ENCODE measurements at regions not wholly inside any gene's neighbourhood (a gene's known extent, or its start where the extent isn't known, plus 50 kb on each side); places are given as distances from the start of the nearest gene placed in this dataset.

- H3K27ac ChIP-seq, result no peak overlapping the region
- H2AFZ ChIP-seq, result no peak overlapping the region
- no peaks in the 10 kb centered on the region for H3K9me3 ChIP-seq (ENCODE audit: low read depth)
- no peak for DNase-seq (ENCODE audit: low spot score)
- WGBS (ENCODE audit: low lambda C conversion rate, missing lambda C conversion rate), result 50% methylated on average over 2 of the region's 2 CpGs
- H3K79me2 ChIP-seq, result no peaks in the 10 kb centered on the region
- no peak overlapping the region for H3K4me2 ChIP-seq
- H3K4me3 ChIP-seq, result no peak overlapping the region
- no peaks in the 10 kb centered on the region for H3K27me3 ChIP-seq
- TF ChIP-seq EZH2phosphoT487 (IDR thresholded peaks at IDR 0.05; ENCODE audit: low read depth, severe bottlenecking, unreplicated experiment) (no peak), EZH2 (IDR thresholded peaks at IDR 0.05; ENCODE audit: borderline replicate concordance) (no peak), CTCF (IDR thresholded peaks at IDR 0.05; ENCODE audit: poor library complexity) (no peak)
- H4K20me1 ChIP-seq (ENCODE audit: insufficient read depth, poor library complexity, severe bottlenecking), result no peaks in the 10 kb centered on the region
- no peaks in the 10 kb centered on the region for H3K9me2 ChIP-seq (replicated peaks; ENCODE audit: insufficient read depth)
- no peaks in the 10 kb centered on the region for H3K4me1 ChIP-seq (ENCODE audit: insufficient read depth)
- H3K36me3 ChIP-seq (replicated peaks; ENCODE audit: insufficient read depth, low read depth), result no peaks in the 10 kb centered on the region
Observed at GRCh38 chr4:32073542-32073941, 1353.4 kb downstream of the PCDH7 start.

GRCh38 chr4:32087211-32087610 is 1367.0 kb downstream of the PCDH7 start:
- no peaks in the 10 kb centered on the region for H3K9me3 ChIP-seq (ENCODE audit: low read depth)
- H3K4me1 ChIP-seq (ENCODE audit: insufficient read depth), result no peaks in the 10 kb centered on the region

GRCh38 chr4:32094987-32095386 is 1374.8 kb downstream of the PCDH7 start:
- 97% methylated on average over 2 of the region's 2 CpGs for WGBS (ENCODE audit: low lambda C conversion rate, missing lambda C conversion rate)
- Histone ChIP-seq H3K79me2 (no peaks in the 10 kb centered on the region), H3K4me3 (no peak overlapping the region), H3K27ac (no peak overlapping the region), H3K27me3 (no peaks in the 10 kb centered on the region), H2AFZ (no peak overlapping the region), H4K20me1 (ENCODE audit: insufficient read depth, poor library complexity, severe bottlenecking) (no peaks in the 10 kb centered on the region), H3K36me3 (replicated peaks; ENCODE audit: insufficient read depth, low read depth) (no peaks in the 10 kb centered on the region), H3K9me3 (ENCODE audit: low read depth) (no peaks in the 10 kb centered on the region), H3K9me2 (replicated peaks; ENCODE audit: insufficient read depth) (no peaks in the 10 kb centered on the region), H3K4me2 (no peak overlapping the region), H3K4me1 (ENCODE audit: insufficient read depth) (no peaks in the 10 kb centered on the region)
- no peak for DNase-seq (ENCODE audit: low spot score)
- no peak for TF ChIP-seq CTCF (IDR thresholded peaks at IDR 0.05; ENCODE audit: poor library complexity)
- no peak for TF ChIP-seq EZH2phosphoT487 (IDR thresholded peaks at IDR 0.05; ENCODE audit: low read depth, severe bottlenecking, unreplicated experiment)
- no peak for TF ChIP-seq EZH2 (IDR thresholded peaks at IDR 0.05; ENCODE audit: borderline replicate concordance)

More at GRCh38 chr4:32087211-32087610, 1367.0 kb downstream of the PCDH7 start:
- H3K27ac ChIP-seq, result no peak overlapping the region
- no peak overlapping the region for H3K4me2 ChIP-seq
- no peaks in the 10 kb centered on the region for H3K9me2 ChIP-seq (replicated peaks; ENCODE audit: insufficient read depth)
- no peak overlapping the region for H3K4me3 ChIP-seq
- H3K36me3 ChIP-seq (replicated peaks; ENCODE audit: insufficient read depth, low read depth), result no peaks in the 10 kb centered on the region
- TF ChIP-seq CTCF (IDR thresholded peaks at IDR 0.05; ENCODE audit: poor library complexity) (no peak), EZH2phosphoT487 (IDR thresholded peaks at IDR 0.05; ENCODE audit: low read depth, severe bottlenecking, unreplicated experiment) (no peak), EZH2 (IDR thresholded peaks at IDR 0.05; ENCODE audit: borderline replicate concordance) (no peak)
- H3K79me2 ChIP-seq, result no peaks in the 10 kb centered on the region
- no peaks in the 10 kb centered on the region for H4K20me1 ChIP-seq (ENCODE audit: insufficient read depth, poor library complexity, severe bottlenecking)
- no peak overlapping the region for H2AFZ ChIP-seq
- DNase-seq (ENCODE audit: low spot score), result no peak
- H3K27me3 ChIP-seq, result no peaks in the 10 kb centered on the region
- WGBS (ENCODE audit: low lambda C conversion rate, missing lambda C conversion rate), result 79% methylated on average over 2 of the region's 2 CpGs

GRCh38 chr4:32102896-32103295 is 1382.7 kb downstream of the PCDH7 start:
- H3K4me1 ChIP-seq (ENCODE audit: insufficient read depth), result no peaks in the 10 kb centered on the region
- no peak for DNase-seq (ENCODE audit: low spot score)
- H3K27me3 ChIP-seq, result no peaks in the 10 kb centered on the region
- no peak overlapping the region for H2AFZ ChIP-seq
- no peaks in the 10 kb centered on the region for H3K9me3 ChIP-seq (ENCODE audit: low read depth)
- TF ChIP-seq EZH2 (IDR thresholded peaks at IDR 0.05; ENCODE audit: borderline replicate concordance) (no peak), EZH2phosphoT487 (IDR thresholded peaks at IDR 0.05; ENCODE audit: low read depth, severe bottlenecking, unreplicated experiment) (no peak), CTCF (IDR thresholded peaks at IDR 0.05; ENCODE audit: poor library complexity) (no peak)
- H3K4me3 ChIP-seq, result no peak overlapping the region
- no peaks in the 10 kb centered on the region for H3K79me2 ChIP-seq
- 56% methylated on average over 1 of the region's 1 CpG for WGBS (ENCODE audit: low lambda C conversion rate, missing lambda C conversion rate)
- no peak overlapping the region for H3K4me2 ChIP-seq
- no peaks in the 10 kb centered on the region for H3K9me2 ChIP-seq (replicated peaks; ENCODE audit: insufficient read depth)
- no peaks in the 10 kb centered on the region for H3K36me3 ChIP-seq (replicated peaks; ENCODE audit: insufficient read depth, low read depth)
- no peaks in the 10 kb centered on the region for H4K20me1 ChIP-seq (ENCODE audit: insufficient read depth, poor library complexity, severe bottlenecking)
- H3K27ac ChIP-seq, result no peak overlapping the region
